Neural progenitor cell (in vitro differentiated cells): ENCODE measurements at regions not wholly inside any gene's neighbourhood (a gene's known extent, or its start where the extent isn't known, plus 50 kb on each side); places are given as distances from the start of the nearest gene placed in this dataset.
"Not testable (repeated sequence)": the region's sequence is repeated elsewhere in the genome, so short reads cannot be mapped to it uniquely, and the experiment has no call there.

Source experiments
- DNase-seq: peaks from one replicate; pipeline ENCODE4 v3.0.0-alpha.2; 2016; ENCODE audit warnings: low spot score
- H2AFZ ChIP-seq: fragments of 200-600 bp; sonication (generic); replicated peaks from 2 replicates; pipeline ENCODE4 v1.6.1; 2016; ENCODE audit warnings: antibody characterized with exemption
- H3F3A ChIP-seq: fragments of 200-600 bp; sonication (generic); 2 replicates; pipeline ENCODE4 v1.6.1; 2016; ENCODE audit warnings: antibody characterized with exemption, low read depth
- H3K27ac ChIP-seq: fragments of 200-600 bp; sonication (generic); 2 replicates; pipeline ENCODE4 v1.5.1; 2016; ENCODE audit warnings: mild to moderate bottlenecking
- H3K27me3 ChIP-seq: fragments of 200-600 bp; sonication (generic); 2 replicates; pipeline ENCODE4 v1.6.1; 2016; ENCODE audit warnings: mild to moderate bottlenecking, moderate library complexity
- H3K36me3 ChIP-seq: fragments of 200-600 bp; sonication (generic); 2 replicates; pipeline ENCODE4 v1.5.1; 2016
- H3K4me1 ChIP-seq: fragments of 200-600 bp; sonication (generic); 2 replicates; pipeline ENCODE4 v1.6.1; 2016; ENCODE audit warnings: mixed run types
- H3K4me2 ChIP-seq: fragments of 200-600 bp; sonication (generic); 2 replicates; pipeline ENCODE4 v1.6.1; 2016
- H3K4me3 ChIP-seq: fragments of 200-600 bp; sonication (generic); 2 replicates; pipeline ENCODE4 v1.5.1; 2016
- H3K79me2 ChIP-seq: fragments of 200-600 bp; sonication (generic); 2 replicates; pipeline ENCODE4 v1.6.1; 2016; ENCODE audit warnings: low read depth
- H3K9ac ChIP-seq: fragments of 200-600 bp; sonication (generic); 2 replicates; pipeline ENCODE4 v1.6.1; 2016
- H3K9me3 ChIP-seq: fragments of 200-600 bp; sonication (generic); 2 replicates; pipeline ENCODE4 v1.5.1; 2016; ENCODE audit warnings: low read depth
- H4K20me1 ChIP-seq: fragments of 200-600 bp; sonication (generic); 2 replicates; pipeline ENCODE4 v1.6.1; 2016; ENCODE audit warnings: low read depth
- H3K27ac Mint-ChIP-seq: 3 replicates; pipeline ENCODE4 v1.8.0; 2021; ENCODE audit warnings: mixed read lengths
- H3K27me3 Mint-ChIP-seq: 2 replicates; pipeline ENCODE4 v1.8.0; 2022; ENCODE audit warnings: low read depth, mild to moderate bottlenecking, inconsistent platforms, moderate library complexity, mixed read lengths; ENCODE audit not compliant: insufficient read depth
- H3K36me3 Mint-ChIP-seq: 3 replicates; pipeline ENCODE4 v1.8.0; 2021; ENCODE audit warnings: mixed read lengths
- H3K4me1 Mint-ChIP-seq: 3 replicates; pipeline ENCODE4 v1.8.0; 2021; ENCODE audit warnings: mixed read lengths
- H3K4me3 Mint-ChIP-seq: 3 replicates; pipeline ENCODE4 v1.8.0; 2021; ENCODE audit warnings: mild to moderate bottlenecking, moderate library complexity, mixed read lengths
- H3K9me3 Mint-ChIP-seq: 3 replicates; pipeline ENCODE4 v1.8.0; 2020; ENCODE audit warnings: mixed read lengths
- CTCF ChIP-seq: fragments of 200-600 bp; sonication (generic); IDR thresholded peaks from 2 replicates; pipeline ENCODE4 v1.5.1; 2017; ENCODE audit warnings: antibody characterized with exemption, mild to moderate bottlenecking
- EZH2 ChIP-seq: fragments of 200-600 bp; sonication (generic); IDR thresholded peaks from 2 replicates; pipeline ENCODE4 v1.6.1; 2017; ENCODE audit warnings: antibody characterized with exemption, mild to moderate bottlenecking, moderate library complexity
- EZH2phosphoT487 ChIP-seq: fragments of 200-600 bp; sonication (generic); IDR thresholded peaks from 2 replicates; pipeline ENCODE4 v1.6.1; 2017; ENCODE audit warnings: antibody characterized with exemption

DNA sequence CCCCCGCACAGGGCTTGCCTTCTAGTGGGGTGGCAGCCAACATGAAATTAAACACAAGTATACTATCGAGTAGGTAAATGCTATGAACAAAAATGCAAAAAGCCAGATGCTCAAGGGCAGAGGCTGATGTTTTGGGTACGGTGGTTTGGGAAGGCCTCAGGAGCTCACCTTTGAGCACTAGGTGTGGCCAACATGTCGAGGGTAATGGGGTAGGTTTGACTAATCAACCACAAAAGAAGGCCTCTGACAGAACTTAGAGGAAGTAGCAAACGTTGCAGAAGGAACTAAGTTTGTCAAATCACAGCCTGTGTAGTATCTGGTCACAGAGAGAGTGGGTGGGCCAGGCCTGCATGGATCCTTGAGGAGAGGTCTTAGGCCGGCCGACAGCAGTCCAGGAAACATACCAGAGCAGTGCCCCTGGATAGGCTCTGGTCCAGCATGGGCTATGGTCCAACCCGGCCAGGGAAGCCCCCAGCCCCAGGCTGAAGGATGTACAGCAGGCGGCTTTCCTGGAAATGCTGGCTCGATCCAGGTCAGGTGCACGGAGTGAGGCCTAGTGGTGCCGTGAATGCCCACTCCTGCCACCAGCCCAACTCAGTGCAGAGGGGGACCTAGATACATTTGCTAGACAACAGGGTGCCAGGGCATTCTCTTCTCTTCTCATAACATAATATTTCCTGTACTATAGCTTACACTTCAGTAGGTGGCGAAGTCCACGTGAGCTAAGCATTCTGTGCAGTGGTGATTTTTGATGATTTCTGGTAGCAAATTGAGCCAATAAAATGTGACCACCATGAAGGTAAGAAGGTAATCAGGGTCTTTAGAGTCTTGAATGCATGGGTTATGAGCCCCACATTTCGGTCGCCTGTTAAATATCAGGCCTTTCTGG, 56.3 kb upstream of the CD93 start:
- H3K79me2 ChIP-seq, result no peaks in the 10 kb centered on the region
- Mint-ChIP-seq H3K27ac (peak overlapping the region; percentile 80), H3K4me3 (no peak overlapping the region), H3K36me3 (no peaks in the 10 kb centered on the region), H3K4me1 (peaks cover 23% of the 10 kb centered on the region), H3K27me3 (peaks cover 14% of the 10 kb centered on the region), H3K9me3 (peaks cover 6% of the 10 kb centered on the region)
- H3K4me2 ChIP-seq, result no peak overlapping the region
- H2AFZ ChIP-seq, result no peak overlapping the region
- no peaks in the 10 kb centered on the region for H3F3A ChIP-seq
- no peak overlapping the region for H3K4me3 ChIP-seq
- no peak overlapping the region for H3K9ac ChIP-seq
- no peak for TF ChIP-seq EZH2phosphoT487
- TF ChIP-seq EZH2, result no peak
- no peak for TF ChIP-seq CTCF
- no peaks in the 10 kb centered on the region for H3K9me3 ChIP-seq
- no peaks in the 10 kb centered on the region for H3K36me3 ChIP-seq
- no peaks in the 10 kb centered on the region for H4K20me1 ChIP-seq
- no peak for DNase-seq
- no peaks in the 10 kb centered on the region for H3K27me3 ChIP-seq
- H3K27ac ChIP-seq, result no peak overlapping the region
- no peaks in the 10 kb centered on the region for H3K4me1 ChIP-seq

DNA sequence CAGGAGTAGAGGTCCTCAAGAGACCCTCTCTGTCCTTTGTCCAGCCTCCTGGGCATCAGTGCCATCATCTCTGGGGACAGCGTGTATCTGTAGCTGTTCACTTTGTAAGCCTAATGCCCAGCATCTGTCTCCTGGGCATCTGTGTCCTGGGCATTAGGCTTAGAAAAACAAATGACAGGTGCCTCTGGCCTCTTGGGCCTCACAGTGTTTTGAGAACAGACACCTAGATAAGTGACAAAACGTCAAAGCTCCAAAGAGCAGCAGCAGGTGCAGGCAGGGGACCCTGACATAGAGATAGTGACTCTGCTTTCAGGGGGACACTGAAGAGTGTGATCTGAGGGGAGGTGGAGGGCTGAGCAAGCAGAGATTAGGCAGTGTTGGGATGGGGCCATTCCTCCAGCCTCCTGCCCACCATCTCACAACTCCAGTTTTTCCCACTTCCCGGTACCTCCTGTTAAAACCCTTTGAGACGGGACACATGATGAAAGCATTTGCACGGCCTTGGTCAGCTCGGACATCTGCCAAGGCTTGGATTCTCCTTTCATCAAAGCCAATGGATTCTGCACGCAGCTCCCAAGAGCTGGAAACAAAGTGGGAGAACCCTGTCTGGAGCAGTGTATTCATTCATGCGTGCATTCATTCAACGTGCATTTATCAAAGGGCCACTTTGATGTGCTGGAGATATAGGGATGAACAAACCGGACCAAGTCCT, 55.5 kb upstream of the CD93 start:
- no peaks in the 10 kb centered on the region for H3F3A ChIP-seq
- no peak overlapping the region for H3K27ac ChIP-seq
- no peak overlapping the region for H3K4me2 ChIP-seq
- H3K36me3 ChIP-seq, result no peaks in the 10 kb centered on the region
- H2AFZ ChIP-seq, result no peak overlapping the region
- Mint-ChIP-seq H3K27ac (no peak overlapping the region), H3K27me3 (peaks cover 12% of the 10 kb centered on the region), H3K36me3 (no peaks in the 10 kb centered on the region), H3K4me3 (no peak overlapping the region), H3K4me1 (peaks cover 23% of the 10 kb centered on the region), H3K9me3 (peaks cover 5% of the 10 kb centered on the region)
- no peaks in the 10 kb centered on the region for H3K4me1 ChIP-seq
- H4K20me1 ChIP-seq, result no peaks in the 10 kb centered on the region
- H3K9me3 ChIP-seq, result no peaks in the 10 kb centered on the region
- no peaks in the 10 kb centered on the region for H3K79me2 ChIP-seq
- H3K9ac ChIP-seq, result no peak overlapping the region
- no peak overlapping the region for H3K4me3 ChIP-seq
- H3K27me3 ChIP-seq, result no peaks in the 10 kb centered on the region
- TF ChIP-seq EZH2phosphoT487 (no peak), CTCF (no peak), EZH2 (no peak)
- no peak for DNase-seq

- no peak overlapping the region for H3K27ac Mint-ChIP-seq
- H3K36me3 Mint-ChIP-seq, result no peaks in the 10 kb centered on the region
- Histone ChIP-seq H3K27me3 (no peaks in the 10 kb centered on the region), H2AFZ (no peak overlapping the region), H3K9ac (no peak overlapping the region), H3F3A (no peaks in the 10 kb centered on the region), H4K20me1 (no peaks in the 10 kb centered on the region), H3K36me3 (no peaks in the 10 kb centered on the region), H3K4me3 (no peak overlapping the region), H3K4me1 (no peaks in the 10 kb centered on the region), H3K4me2 (no peak overlapping the region), H3K27ac (no peak overlapping the region), H3K9me3 (no peaks in the 10 kb centered on the region), H3K79me2 (no peaks in the 10 kb centered on the region)
- peaks cover 3% of the 10 kb centered on the region for H3K9me3 Mint-ChIP-seq
- H3K4me3 Mint-ChIP-seq, result no peak overlapping the region
- no peak for DNase-seq
- H3K4me1 Mint-ChIP-seq, result peaks cover 23% of the 10 kb centered on the region
- TF ChIP-seq EZH2 (no peak), CTCF (no peak)
- peaks cover 12% of the 10 kb centered on the region for H3K27me3 Mint-ChIP-seq
Observed at GRCh38 chr20:23140991-23141390, 54.9 kb upstream of the CD93 start.

GRCh38 chr20:23139984-23140383, 53.9 kb upstream of the CD93 start:
- H4K20me1 ChIP-seq, H3K4me3 Mint-ChIP-seq, H3K27me3 ChIP-seq, H3K27ac Mint-ChIP-seq, H3K9ac ChIP-seq, H3K9me3 Mint-ChIP-seq, H2AFZ ChIP-seq, H3F3A ChIP-seq, H3K36me3 Mint-ChIP-seq, DNase-seq, H3K9me3 ChIP-seq, H3K36me3 ChIP-seq, H3K79me2 ChIP-seq, H3K27ac ChIP-seq, H3K4me1 ChIP-seq, H3K4me3 ChIP-seq, H3K4me2 ChIP-seq: not testable (repeated sequence)
- H3K4me1 Mint-ChIP-seq, result peaks cover 18% of the 10 kb centered on the region
- peaks cover 12% of the 10 kb centered on the region for H3K27me3 Mint-ChIP-seq
